ENCODE measurements at regions not wholly inside any gene's neighbourhood (a gene's known extent, or its start where the extent isn't known, plus 50 kb on each side); places are given as distances from the start of the nearest gene placed in this dataset.

DNA sequence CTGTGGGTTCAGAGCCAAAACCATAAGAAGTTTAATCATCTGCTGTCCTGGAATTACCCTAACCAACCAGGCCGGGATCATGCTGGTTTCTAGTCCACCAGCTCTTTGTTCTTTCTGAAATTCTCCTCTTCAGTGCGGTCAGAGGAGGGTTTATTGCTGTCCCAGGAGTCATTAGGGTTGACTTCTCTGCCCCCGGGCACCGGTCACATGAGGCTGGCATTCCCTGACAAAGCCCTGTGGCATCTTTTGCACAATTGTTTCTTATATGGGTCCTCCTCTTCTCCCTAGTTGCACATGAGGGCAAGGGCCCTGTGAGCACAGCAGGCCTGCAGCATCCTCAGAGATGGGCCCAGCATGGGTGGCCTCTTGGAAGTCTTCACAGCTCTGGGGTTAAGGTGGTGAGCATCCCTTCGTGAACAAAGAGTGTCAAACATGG lies 243.9 kb downstream of the IRF8 start:
- POLR2A ChIA-PET: no interaction called here
- intact Hi-C loops (cut with micrococcal nuclease): loop anchor here (10.0 kb wide), 1 partner anchor 62 kb away; no protein-coding TSS in a partner anchor
- DNase-seq (ENCODE audit: low read depth, low spot score) (no peak), ATAC-seq (no peak)
- H3K9ac ChIP-seq (ENCODE audit: low read length): no peak overlapping the region
- H3K79me2 ChIP-seq (ENCODE audit: insufficient read depth, low read length): no peaks in the 10 kb centered on the region
- TF ChIP-seq, protein P1, sequence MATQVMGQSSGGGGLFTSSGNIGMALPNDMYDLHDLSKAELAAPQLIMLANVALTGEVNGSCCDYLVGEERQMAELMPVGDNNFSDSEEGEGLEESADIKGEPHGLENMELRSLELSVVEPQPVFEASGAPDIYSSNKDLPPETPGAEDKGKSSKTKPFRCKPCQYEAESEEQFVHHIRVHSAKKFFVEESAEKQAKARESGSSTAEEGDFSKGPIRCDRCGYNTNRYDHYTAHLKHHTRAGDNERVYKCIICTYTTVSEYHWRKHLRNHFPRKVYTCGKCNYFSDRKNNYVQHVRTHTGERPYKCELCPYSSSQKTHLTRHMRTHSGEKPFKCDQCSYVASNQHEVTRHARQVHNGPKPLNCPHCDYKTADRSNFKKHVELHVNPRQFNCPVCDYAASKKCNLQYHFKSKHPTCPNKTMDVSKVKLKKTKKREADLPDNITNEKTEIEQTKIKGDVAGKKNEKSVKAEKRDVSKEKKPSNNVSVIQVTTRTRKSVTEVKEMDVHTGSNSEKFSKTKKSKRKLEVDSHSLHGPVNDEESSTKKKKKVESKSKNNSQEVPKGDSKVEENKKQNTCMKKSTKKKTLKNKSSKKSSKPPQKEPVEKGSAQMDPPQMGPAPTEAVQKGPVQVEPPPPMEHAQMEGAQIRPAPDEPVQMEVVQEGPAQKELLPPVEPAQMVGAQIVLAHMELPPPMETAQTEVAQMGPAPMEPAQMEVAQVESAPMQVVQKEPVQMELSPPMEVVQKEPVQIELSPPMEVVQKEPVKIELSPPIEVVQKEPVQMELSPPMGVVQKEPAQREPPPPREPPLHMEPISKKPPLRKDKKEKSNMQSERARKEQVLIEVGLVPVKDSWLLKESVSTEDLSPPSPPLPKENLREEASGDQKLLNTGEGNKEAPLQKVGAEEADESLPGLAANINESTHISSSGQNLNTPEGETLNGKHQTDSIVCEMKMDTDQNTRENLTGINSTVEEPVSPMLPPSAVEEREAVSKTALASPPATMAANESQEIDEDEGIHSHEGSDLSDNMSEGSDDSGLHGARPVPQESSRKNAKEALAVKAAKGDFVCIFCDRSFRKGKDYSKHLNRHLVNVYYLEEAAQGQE (IDR thresholded peaks at IDR 0.05; ENCODE audit: low read depth): no peak
- TF ChIP-seq JUND (IDR thresholded peaks at IDR 0.05) (no peak), EZH2 (IDR thresholded peaks at IDR 0.05) (no peak), YY1 (IDR thresholded peaks at IDR 0.05; ENCODE audit: extremely low read depth, insufficient replicate concordance, low read depth, low read length) (no peak), EGR1 (IDR thresholded peaks at IDR 0.05; ENCODE audit: low read depth) (no peak), CBX3 (IDR thresholded peaks at IDR 0.05; ENCODE audit: low read depth) (no peak), RAD21 (IDR thresholded peaks at IDR 0.05; ENCODE audit: low read depth) (no peak), SP1 (IDR thresholded peaks at IDR 0.05; ENCODE audit: low read depth) (no peak), POLR2AphosphoS5 (IDR thresholded peaks at IDR 0.05; ENCODE audit: low read depth, low read length) (no peak), ZNF274 (IDR thresholded peaks at IDR 0.05; ENCODE audit: low read depth, low read length) (no peak), ELF1 (IDR thresholded peaks at IDR 0.05; ENCODE audit: borderline replicate concordance, low read depth) (no peak), EZH2phosphoT487 (IDR thresholded peaks at IDR 0.05; ENCODE audit: borderline replicate concordance) (no peak), FOSL1 (IDR thresholded peaks at IDR 0.05; ENCODE audit: low read depth) (no peak)
- TF ChIP-seq, protein P2, sequence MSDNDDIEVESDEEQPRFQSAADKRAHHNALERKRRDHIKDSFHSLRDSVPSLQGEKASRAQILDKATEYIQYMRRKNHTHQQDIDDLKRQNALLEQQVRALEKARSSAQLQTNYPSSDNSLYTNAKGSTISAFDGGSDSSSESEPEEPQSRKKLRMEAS (IDR thresholded peaks at IDR 0.05): no peak
- TF ChIP-seq, protein P3, sequence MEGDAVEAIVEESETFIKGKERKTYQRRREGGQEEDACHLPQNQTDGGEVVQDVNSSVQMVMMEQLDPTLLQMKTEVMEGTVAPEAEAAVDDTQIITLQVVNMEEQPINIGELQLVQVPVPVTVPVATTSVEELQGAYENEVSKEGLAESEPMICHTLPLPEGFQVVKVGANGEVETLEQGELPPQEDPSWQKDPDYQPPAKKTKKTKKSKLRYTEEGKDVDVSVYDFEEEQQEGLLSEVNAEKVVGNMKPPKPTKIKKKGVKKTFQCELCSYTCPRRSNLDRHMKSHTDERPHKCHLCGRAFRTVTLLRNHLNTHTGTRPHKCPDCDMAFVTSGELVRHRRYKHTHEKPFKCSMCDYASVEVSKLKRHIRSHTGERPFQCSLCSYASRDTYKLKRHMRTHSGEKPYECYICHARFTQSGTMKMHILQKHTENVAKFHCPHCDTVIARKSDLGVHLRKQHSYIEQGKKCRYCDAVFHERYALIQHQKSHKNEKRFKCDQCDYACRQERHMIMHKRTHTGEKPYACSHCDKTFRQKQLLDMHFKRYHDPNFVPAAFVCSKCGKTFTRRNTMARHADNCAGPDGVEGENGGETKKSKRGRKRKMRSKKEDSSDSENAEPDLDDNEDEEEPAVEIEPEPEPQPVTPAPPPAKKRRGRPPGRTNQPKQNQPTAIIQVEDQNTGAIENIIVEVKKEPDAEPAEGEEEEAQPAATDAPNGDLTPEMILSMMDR (IDR thresholded peaks at IDR 0.05 in 2 of 3, conservative IDR thresholded peaks at IDR 0.05 in 1 of 3; ENCODE audit: borderline replicate concordance in 1 of 3, insufficient read depth in 1 of 3, low read depth in 2 of 3, low read length in 2 of 3): no peak
- TF ChIP-seq, protein P4, sequence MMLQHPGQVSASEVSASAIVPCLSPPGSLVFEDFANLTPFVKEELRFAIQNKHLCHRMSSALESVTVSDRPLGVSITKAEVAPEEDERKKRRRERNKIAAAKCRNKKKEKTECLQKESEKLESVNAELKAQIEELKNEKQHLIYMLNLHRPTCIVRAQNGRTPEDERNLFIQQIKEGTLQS (IDR thresholded peaks at IDR 0.05): no peak
- CTCF ChIA-PET: no interaction called here
- no peaks in the 10 kb centered on the region for H3K36me3 ChIP-seq (ENCODE audit: control insufficient read depth in 1 of 2, insufficient read depth in 2 of 2, low read length in 2 of 2)
- RAD21 ChIA-PET (ENCODE audit: low non-redundant PET in 1 of 2, low total read pairs in 2 of 2, uncharacterized antibody in 2 of 2, unreplicated experiment in 2 of 2): no interaction called here
- no peak overlapping the region for H3K4me3 ChIP-seq (replicated peaks in 1 of 2; ENCODE audit: low read depth in 1 of 2, low read length in 2 of 2)
- H3K9me3 ChIP-seq (ENCODE audit: control insufficient read depth in 1 of 2, insufficient read depth in 1 of 2, low read depth in 1 of 2, low read length in 2 of 2): no peaks in the 10 kb centered on the region
- H3K9me2 ChIP-seq (ENCODE audit: insufficient read depth): no peaks in the 10 kb centered on the region
- H2AFZ ChIP-seq (ENCODE audit: low read depth, low read length, poor library complexity, severe bottlenecking): no peak overlapping the region
- H4K20me1 ChIP-seq (ENCODE audit: insufficient read depth): no peaks in the 10 kb centered on the region
- no TSS peak for BruUV-seq (replicated peaks)
- H3K27me3 ChIP-seq (ENCODE audit: insufficient read depth, low read length): peaks cover 3% of the 10 kb centered on the region; the same call in 1 of the 2 replicates
- H3K4me1 ChIP-seq (ENCODE audit: control insufficient read depth in 1 of 2, insufficient read depth in 2 of 2, low read length in 2 of 2): no peaks in the 10 kb centered on the region
- H3K27ac ChIP-seq (ENCODE audit: low read depth, low read length): no peak overlapping the region
- no peak overlapping the region for H3K4me2 ChIP-seq (ENCODE audit: low read length)
